HepG2 (cell line): ENCODE measurements at regions not wholly inside any gene's neighbourhood (a gene's known extent, or its start where the extent isn't known, plus 50 kb on each side); places are given as distances from the start of the nearest gene placed in this dataset.
"Not testable (repeated sequence)": the region's sequence is repeated elsewhere in the genome, so short reads cannot be mapped to it uniquely, and the experiment has no call there.

Experiments used
- ATAC-seq: fragments of 200-7000 bp; cut with Tn5 transposase; 3 replicates; pipeline ENCODE4 v1.9.1; 2020; ENCODE audit warnings: mild to moderate bottlenecking, moderate library complexity
- BruUV-seq: library from RNA; stranded (reverse); fragments of 400-500 nt; replicated peaks from 2 replicates; lab custom pipeline; 2021; lab: Mats Ljungman, UMichigan
- CTCF ChIA-PET: fragments of 300-600 bp; formaldehyde crosslinking; extraction: SDS; loops from one replicate; lab custom pipeline; 2021; ENCODE audit warnings: low total read pairs, inconsistent platforms, low intra/inter-chr PET ratio; lab: Yijun Ruan, JAX
- POLR2A ChIA-PET: fragments of 350-600 bp; sonication (Branson Sonifier 250); formaldehyde crosslinking; loops from one replicate; lab custom pipeline; 2020; ENCODE audit warnings: antibody characterized with exemption, inconsistent platforms; lab: Yijun Ruan, JAX
- DNase-seq: peaks from one replicate; pipeline ENCODE4 v3.0.0-alpha.2; 2015; ENCODE audit warnings: low spot score
- FAIRE-seq: peaks from 3 replicates; lab custom pipeline; 2011; peaks lifted over from hg19 to GRCh38; lab: Jason Lieb, UNC
- H2AFZ ChIP-seq: one replicate; pipeline ENCODE4 v1.6.1; 2011; ENCODE audit warnings: low read length, inconsistent platforms
- H3K27ac ChIP-seq: fragments of 300-600 bp; 3 replicates; pipeline ENCODE4 v1.8.0; 2011; ENCODE audit warnings: mixed run types, mild to moderate bottlenecking, mixed read lengths, low read length, inconsistent platforms; ENCODE audit not compliant: insufficient read depth; ENCODE audit errors: extremely low read length
- H3K27me3 ChIP-seq, 2 experiments: fragments of 200-600 bp in 1 of 2; 2 replicates in 1 of 2; 3 replicates in 1 of 2; pipeline versions ENCODE4 v1.6.0 to v1.8.0; 2011; ENCODE audit warnings: low read length in 2 of 2, mild to moderate bottlenecking in 2 of 2, moderate library complexity in 2 of 2, inconsistent platforms in 1 of 2; ENCODE audit not compliant: insufficient read depth in 2 of 2, control insufficient read depth in 1 of 2
- H3K36me3 ChIP-seq, 2 experiments: fragments of 200-600 bp in 1 of 2; replicated peaks in 1 of 2; 2 replicates in 1 of 2; 3 replicates in 1 of 2; pipeline versions ENCODE4 v1.5.1 to v1.8.0; 2011; ENCODE audit warnings: low read length in 2 of 2, inconsistent platforms in 1 of 2; ENCODE audit not compliant: insufficient read depth in 2 of 2, control insufficient read depth in 1 of 2
- H3K4me1 ChIP-seq: 2 replicates; pipeline ENCODE4 v1.5.1; 2012; ENCODE audit warnings: low read length, inconsistent platforms; ENCODE audit not compliant: insufficient read depth
- H3K4me2 ChIP-seq: 2 replicates; pipeline ENCODE4 v1.6.0; 2011; ENCODE audit warnings: low read depth, low read length, inconsistent platforms
- H3K4me3 ChIP-seq, 3 experiments: fragments of 200-600 bp in 1 of 3; sonication (generic), shearing (Covaris generic) in 1 of 3; replicated peaks in 1 of 3; 2 replicates each; pipeline ENCODE4 v1.5.1; 2011 to 2016; ENCODE audit warnings: low read length in 3 of 3, inconsistent platforms in 2 of 3, low read depth in 2 of 3, mild to moderate bottlenecking in 2 of 3, control low read depth in 1 of 3, mixed read lengths in 1 of 3; ENCODE audit not compliant: insufficient read depth in 1 of 3
- H3K79me2 ChIP-seq: one replicate; pipeline ENCODE4 v1.6.1; 2011; ENCODE audit warnings: low read length, inconsistent platforms; ENCODE audit not compliant: insufficient read depth
- H3K9ac ChIP-seq: 2 replicates; pipeline ENCODE4 v1.6.0; 2011; ENCODE audit warnings: mild to moderate bottlenecking, low read depth, low read length, inconsistent platforms; ENCODE audit not compliant: insufficient read depth
- H3K9me3 ChIP-seq: 2 replicates; pipeline ENCODE4 v1.5.1; 2012; ENCODE audit warnings: mild to moderate bottlenecking, low read length
- H4K20me1 ChIP-seq: 2 replicates; pipeline ENCODE4 v1.6.0; 2011; ENCODE audit warnings: inconsistent platforms, mild to moderate bottlenecking, low read length, moderate library complexity; ENCODE audit not compliant: insufficient read depth
- BRCA1 ChIP-seq: sonication (generic); formaldehyde crosslinking; IDR thresholded peaks from 2 replicates; pipeline ENCODE4 v1.4.0; 2020; ENCODE audit warnings: missing genetic modification reagents
- ETV6 ChIP-seq: sonication (generic); formaldehyde crosslinking; conservative IDR thresholded peaks from 2 replicates; pipeline ENCODE4 v1.4.0; 2020; ENCODE audit warnings: missing genetic modification reagents
- HOXA5 ChIP-seq: sonication (generic); formaldehyde crosslinking; IDR thresholded peaks from 2 replicates; pipeline ENCODE4 v1.4.0; 2020; ENCODE audit warnings: missing genetic modification reagents
- MXD4 ChIP-seq: IDR thresholded peaks from 2 replicates; pipeline ENCODE4 v1.6.1; 2016; ENCODE audit warnings: mild to moderate bottlenecking, missing biosample characterization, missing genetic modification reagents
- NFKB2 ChIP-seq: sonication (generic); formaldehyde crosslinking; IDR thresholded peaks from 2 replicates; pipeline ENCODE4 v1.4.0; 2020; ENCODE audit warnings: missing genetic modification reagents, borderline replicate concordance
- REL ChIP-seq: sonication (generic); formaldehyde crosslinking; conservative IDR thresholded peaks from 2 replicates; pipeline ENCODE4 v1.8.0; 2022; ENCODE audit warnings: mild to moderate bottlenecking, missing genetic modification reagents, moderate library complexity
- RFX1 ChIP-seq: fragments of 450-650 bp; IDR thresholded peaks from 2 replicates; pipeline ENCODE4 v1.6.1; 2017
- ZNF124 ChIP-seq: sonication (generic); formaldehyde crosslinking; IDR thresholded peaks from 2 replicates; pipeline ENCODE4 v1.4.0; 2020; ENCODE audit warnings: missing genetic modification reagents
- ZNF549 ChIP-seq: sonication (generic); formaldehyde crosslinking; IDR thresholded peaks from 2 replicates; pipeline ENCODE4 v1.5.0; 2020; ENCODE audit warnings: missing genetic modification reagents
- ZNF713 ChIP-seq: sonication (generic); formaldehyde crosslinking; IDR thresholded peaks from 2 replicates; pipeline ENCODE4 v1.4.0; 2020; ENCODE audit warnings: mild to moderate bottlenecking, missing genetic modification reagents
- ZNF850 ChIP-seq: sonication (generic); formaldehyde crosslinking; conservative IDR thresholded peaks from 2 replicates; pipeline ENCODE4 v1.9.0; 2021; ENCODE audit warnings: mild to moderate bottlenecking, missing genetic modification reagents
- WGBS: methylation state at CpG from one replicate; pipeline ENCODE4 v1.1.6; 2017; ENCODE audit warnings: low lambda C conversion rate; 5-methylcytosine and 5-hydroxymethylcytosine counted together
- in situ Hi-C: cut with HindIII; loops from 2 replicates; pipeline ENCODE4 v1.10.0; 2017; ENCODE audit warnings: low pct_unique_long_range_greater_than_20kb; ENCODE audit not compliant: extremely low pct_ligation_motif_present
- intact Hi-C: fragments of 100-400 bp; cut with micrococcal nuclease; formaldehyde crosslinking; loops from one replicate; pipeline ENCODE4 v1.10.0; 2022; ENCODE audit not compliant: unreplicated experiment

- H4K20me1 ChIP-seq: no peaks in the 10 kb centered on the region
- intact Hi-C loops (no loop called here), in situ Hi-C loops (no loop called here)
- 2% methylated on average over 1 of the region's 1 CpG for WGBS
- no peak for TF ChIP-seq ETV6
- TF ChIP-seq BRCA1 (CRISPR knock-in tag): no peak
- TF ChIP-seq REL (CRISPR knock-in tag): no peak
- no peak for TF ChIP-seq MXD4 (CRISPR knock-in tag)
- no peak for TF ChIP-seq ZNF124 (CRISPR knock-in tag)
- no peak for TF ChIP-seq HOXA5 (CRISPR knock-in tag)
- no peak for TF ChIP-seq RFX1
- no peak for TF ChIP-seq NFKB2 (CRISPR knock-in tag)
- TF ChIP-seq ZNF549 (CRISPR knock-in tag): no peak
- TF ChIP-seq ZNF713 (CRISPR knock-in tag): no peak
- TF ChIP-seq ZNF850 (CRISPR knock-in tag): no peak
- FAIRE-seq (no peak), DNase-seq (no peak), ATAC-seq (no peak)
- H3K27me3 ChIP-seq: no peaks in the 10 kb centered on the region
- no peaks in the 10 kb centered on the region for H3K36me3 ChIP-seq
- H3K4me2 ChIP-seq: no peak overlapping the region
- no peak overlapping the region for H2AFZ ChIP-seq
- H3K27ac ChIP-seq: no peak overlapping the region
- no peaks in the 10 kb centered on the region for H3K4me1 ChIP-seq
- no peak overlapping the region for H3K4me3 ChIP-seq
- H3K9me3 ChIP-seq: no peaks in the 10 kb centered on the region
- ChIA-PET CTCF (no interaction called here), POLR2A (no interaction called here)
- no peak overlapping the region for H3K9ac ChIP-seq
- BruUV-seq: no TSS peak
- H3K79me2 ChIP-seq: no peaks in the 10 kb centered on the region
Observed at GRCh38 chr6:112951829-112952228, 604.7 kb downstream of the RFPL4B start.

- H3K27ac ChIP-seq, H3K4me1 ChIP-seq, in situ Hi-C loops, H3K4me2 ChIP-seq, H4K20me1 ChIP-seq, POLR2A ChIA-PET, H3K4me3 ChIP-seq, H3K27me3 ChIP-seq, CTCF ChIA-PET, ATAC-seq, DNase-seq, BruUV-seq, H2AFZ ChIP-seq, H3K9ac ChIP-seq, intact Hi-C loops, H3K9me3 ChIP-seq, FAIRE-seq, H3K36me3 ChIP-seq, H3K79me2 ChIP-seq: not testable (repeated sequence)
- WGBS: 73% methylated on average over 4 of the region's 4 CpGs
Observed at GRCh38 chr6:112955743-112956142, 608.6 kb downstream of the RFPL4B start.
